Esophagus (tissue), 2 donors: ENCODE measurements at regions not wholly inside any gene's neighbourhood (a gene's known extent, or its start where the extent isn't known, plus 50 kb on each side); places are given as distances from the start of the nearest gene placed in this dataset.

Experiments
- H3K27ac ChIP-seq, 2 donors: one replicate each; pipeline ENCODE4 v1.5.1; 2013; ENCODE audit warnings: low read depth in 2 of 2, mild to moderate bottlenecking in 2 of 2, inconsistent platforms in 1 of 2, low read length in 1 of 2, moderate library complexity in 1 of 2
- H3K27me3 ChIP-seq, 2 donors: one replicate each; pipeline ENCODE4 v1.6.1; 2013; ENCODE audit warnings: low read length in 2 of 2, control low read depth in 1 of 2, mild to moderate bottlenecking in 1 of 2; ENCODE audit not compliant: insufficient read depth in 2 of 2, control insufficient read depth in 1 of 2
- H3K36me3 ChIP-seq, 2 donors: one replicate each; pipeline ENCODE4 v1.6.1; 2013; ENCODE audit warnings: low read length in 1 of 2; ENCODE audit not compliant: control insufficient read depth in 2 of 2, insufficient read depth in 2 of 2
- H3K4me1 ChIP-seq, 2 donors: one replicate each; pipeline ENCODE4 v1.6.1; 2013; ENCODE audit warnings: low read length in 1 of 2; ENCODE audit not compliant: control insufficient read depth in 2 of 2, insufficient read depth in 2 of 2
- H3K4me3 ChIP-seq, 2 donors: one replicate each; pipeline ENCODE4 v1.5.1; 2013; ENCODE audit warnings: low read length in 2 of 2, mild to moderate bottlenecking in 2 of 2, low read depth in 1 of 2, moderate library complexity in 1 of 2
- H3K9me3 ChIP-seq, 2 donors: one replicate each; pipeline ENCODE4 v1.6.1; 2013; ENCODE audit warnings: mild to moderate bottlenecking in 2 of 2, low read depth in 1 of 2, low read length in 1 of 2, moderate library complexity in 1 of 2; ENCODE audit not compliant: control insufficient read depth in 2 of 2, insufficient read depth in 1 of 2
- WGBS, 2 donors: extraction: QIAGEN DNeasy Blood & Tissue Kit; methylation state at CpG; one replicate each; pipeline ENCODE4 v1.1.7; 2013; 5-methylcytosine and 5-hydroxymethylcytosine counted together
- donor health status: healthy with polysubstance abuse.
- donor health status: Bipolar disorder and iron deficiency.

GRCh38 chr22:49536571-49537131, 291.0 kb downstream of the BRD1 start:
- Histone ChIP-seq H3K9me3 (no peaks in the 10 kb centered on the region), H3K27me3 (no peaks in the 10 kb centered on the region), H3K4me3 (no peak overlapping the region), H3K27ac (no peak overlapping the region), H3K4me1 (no peaks in the 10 kb centered on the region), H3K36me3 (no peaks in the 10 kb centered on the region)
- WGBS, 2 donors: 45 to 50% methylated on average over 17 of the region's 17 CpGs

- H3K4me3 ChIP-seq: no peak overlapping the region
- H3K36me3 ChIP-seq: no peaks in the 10 kb centered on the region
- no peaks in the 10 kb centered on the region for H3K4me1 ChIP-seq
- H3K9me3 ChIP-seq: no peaks in the 10 kb centered on the region
- H3K27me3 ChIP-seq: no peaks in the 10 kb centered on the region
- H3K27ac ChIP-seq: no peak overlapping the region
- WGBS, 2 donors: 83 to 88% methylated on average over 16 of the region's 16 CpGs
Observed at GRCh38 chr22:49535527-49536125, 292.0 kb downstream of the BRD1 start.

GRCh38 chr22:49535126-49535525, 292.5 kb downstream of the BRD1 start:
- no peaks in the 10 kb centered on the region for H3K4me1 ChIP-seq
- H3K9me3 ChIP-seq: no peaks in the 10 kb centered on the region
- H3K27me3 ChIP-seq: no peaks in the 10 kb centered on the region
- no peak overlapping the region for H3K4me3 ChIP-seq
- 82 to 88% methylated on average over 9 of the region's 9 CpGs for WGBS, 2 donors
- no peaks in the 10 kb centered on the region for H3K36me3 ChIP-seq
- H3K27ac ChIP-seq: no peak overlapping the region

- no peaks in the 10 kb centered on the region for H3K27me3 ChIP-seq
- no peak overlapping the region for H3K27ac ChIP-seq
- no peak overlapping the region for H3K4me3 ChIP-seq
- WGBS, 2 donors: 72 to 77% methylated on average over 16 of the region's 16 CpGs
- H3K4me1 ChIP-seq: no peaks in the 10 kb centered on the region
- H3K9me3 ChIP-seq: no peaks in the 10 kb centered on the region
- no peaks in the 10 kb centered on the region for H3K36me3 ChIP-seq
Observed at GRCh38 chr22:49534386-49534785, 293.3 kb downstream of the BRD1 start.

- no peak overlapping the region for H3K27ac ChIP-seq
- H3K27me3 ChIP-seq: no peaks in the 10 kb centered on the region
- no peak overlapping the region for H3K4me3 ChIP-seq
- WGBS, 2 donors: 80 to 85% methylated on average over 19 of the region's 19 CpGs
- no peaks in the 10 kb centered on the region for H3K9me3 ChIP-seq
- no peaks in the 10 kb centered on the region for H3K4me1 ChIP-seq
- H3K36me3 ChIP-seq: no peaks in the 10 kb centered on the region
Observed at GRCh38 chr22:49533886-49534285, 293.8 kb downstream of the BRD1 start.

GRCh38 chr22:49532869-49533802, 294.5 kb downstream of the BRD1 start:
- WGBS, 2 donors: 69 to 81% methylated on average over 22 of the region's 22 CpGs
- no peaks in the 10 kb centered on the region for H3K4me1 ChIP-seq
- no peaks in the 10 kb centered on the region for H3K36me3 ChIP-seq
- no peak overlapping the region for H3K27ac ChIP-seq
- no peaks in the 10 kb centered on the region for H3K27me3 ChIP-seq
- no peak overlapping the region for H3K4me3 ChIP-seq
- H3K9me3 ChIP-seq: no peaks in the 10 kb centered on the region

GRCh38 chr22:49531368-49531791, 296.3 kb downstream of the BRD1 start:
- H3K4me1 ChIP-seq: no peaks in the 10 kb centered on the region
- H3K4me3 ChIP-seq: no peak overlapping the region
- no peak overlapping the region for H3K27ac ChIP-seq
- 58 to 70% methylated on average over 11 of the region's 11 CpGs for WGBS, 2 donors
- no peaks in the 10 kb centered on the region for H3K9me3 ChIP-seq
- no peaks in the 10 kb centered on the region for H3K27me3 ChIP-seq
- no peaks in the 10 kb centered on the region for H3K36me3 ChIP-seq

- Histone ChIP-seq H3K4me3 (no peak overlapping the region), H3K4me1 (no peaks in the 10 kb centered on the region), H3K36me3 (no peaks in the 10 kb centered on the region), H3K27me3 (no peaks in the 10 kb centered on the region), H3K27ac (no peak overlapping the region), H3K9me3 (no peaks in the 10 kb centered on the region)
- WGBS, 2 donors: 78 to 82% methylated on average over 19 of the region's 19 CpGs
Observed at GRCh38 chr22:49530671-49531367, 296.9 kb downstream of the BRD1 start.

- Histone ChIP-seq H3K4me1 (no peaks in the 10 kb centered on the region), H3K4me3 (no peak overlapping the region), H3K36me3 (no peaks in the 10 kb centered on the region), H3K27ac (no peak overlapping the region), H3K27me3 (no peaks in the 10 kb centered on the region), H3K9me3 (no peaks in the 10 kb centered on the region)
- 56 to 57% methylated on average over 5 to 6 of the region's 6 CpGs for WGBS, 2 donors
Observed at GRCh38 chr22:49528420-49528720, 299.3 kb downstream of the BRD1 start.
